ENCODE measurements at regions not wholly inside any gene's neighbourhood (a gene's known extent, or its start where the extent isn't known, plus 50 kb on each side); places are given as distances from the start of the nearest gene placed in this dataset.
"Not testable (repeated sequence)": the region's sequence is repeated elsewhere in the genome, so short reads cannot be mapped to it uniquely, and the experiment has no call there.

DNA sequence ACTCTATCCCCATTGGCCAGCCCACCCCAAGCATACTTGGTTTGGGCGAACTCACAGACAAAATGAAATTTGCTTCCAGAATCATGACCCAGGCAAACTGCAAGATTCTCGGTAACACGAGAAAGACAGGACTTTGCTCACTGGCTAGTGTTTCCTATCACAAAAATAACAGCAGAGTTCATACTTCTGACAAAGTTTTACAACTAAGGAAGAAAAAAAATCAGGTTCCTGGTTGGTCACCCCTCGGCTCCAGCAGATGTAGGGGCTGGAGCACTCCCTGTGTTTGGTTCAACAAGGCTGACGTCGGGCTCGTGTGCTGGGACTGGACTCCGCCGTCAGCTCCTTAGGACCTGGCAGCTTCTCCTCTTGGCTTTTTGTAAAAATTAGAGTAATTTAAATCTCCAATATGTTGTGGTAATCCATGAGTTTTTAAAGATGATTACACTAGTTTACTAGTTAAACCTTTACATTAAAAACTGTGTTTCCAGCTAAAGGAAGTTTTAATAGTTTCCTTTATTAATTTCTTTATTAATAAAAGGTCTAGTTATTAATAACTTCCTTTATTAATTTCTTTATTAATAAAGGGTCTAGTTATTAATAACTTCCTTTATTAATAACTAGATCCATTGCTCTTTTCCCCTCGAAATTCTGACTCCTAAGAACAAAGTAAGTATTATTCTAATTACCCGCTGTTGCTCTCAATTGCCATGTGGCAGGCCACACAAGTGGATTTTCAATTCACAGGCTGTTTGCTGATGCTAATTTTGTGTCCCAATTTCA, 115.6 kb upstream of the RNF32 start:
- no peak overlapping the region for H3K9ac ChIP-seq (ENCODE audit: insufficient read length, low read depth)
- H3K27me3 ChIP-seq (ENCODE audit: insufficient read depth, insufficient read length): no peaks in the 10 kb centered on the region
- no peaks in the 10 kb centered on the region for H3K36me3 ChIP-seq (ENCODE audit: insufficient read depth, insufficient read length, low read length)
- H3K4me3 ChIP-seq (ENCODE audit: insufficient read length, low read depth): no peak overlapping the region
- H3K4me1 ChIP-seq (ENCODE audit: insufficient read depth, insufficient read length): no peaks in the 10 kb centered on the region
- no peaks in the 10 kb centered on the region for H3K9me3 ChIP-seq (ENCODE audit: insufficient read depth, low read length)
- no peak for DNase-seq (ENCODE audit: low read depth, low spot score)
- TF ChIP-seq ZNF274 (IDR thresholded peaks at IDR 0.05; ENCODE audit: low read depth, low read length) (no peak), YY1 (IDR thresholded peaks at IDR 0.05; ENCODE audit: insufficient read depth, insufficient read length) (no peak), SUZ12 (IDR thresholded peaks at IDR 0.05; ENCODE audit: extremely low read depth, insufficient read depth, insufficient read length) (no peak)

DNA sequence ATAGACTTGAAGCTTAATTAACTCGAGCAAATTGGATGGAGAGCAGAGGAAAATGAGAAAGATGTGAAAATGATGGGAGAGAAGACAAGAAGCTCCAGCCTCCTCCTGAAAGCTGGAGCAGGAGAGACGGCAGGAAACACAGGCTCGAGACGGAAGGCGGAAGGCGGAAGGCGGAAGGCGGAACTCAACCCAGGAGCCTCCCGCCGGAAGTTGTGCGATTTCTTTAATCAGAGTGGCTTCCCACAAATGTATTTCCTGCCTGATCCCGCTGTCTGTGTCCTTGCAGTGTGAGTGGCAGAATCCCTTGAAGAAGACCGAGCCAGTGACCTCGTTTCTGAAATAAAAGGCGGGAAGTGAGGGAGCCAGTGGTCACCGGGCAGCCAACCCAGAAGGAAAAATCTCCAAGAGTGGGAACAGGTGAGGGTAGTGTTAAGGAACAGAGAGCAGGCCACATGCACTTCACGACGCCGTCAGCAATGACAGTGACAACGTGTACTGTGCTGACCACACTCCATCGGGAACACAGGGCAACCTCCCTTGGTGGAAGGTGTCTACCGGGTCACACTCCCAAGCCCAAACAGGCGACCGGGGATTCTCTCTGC, 117.0 kb upstream of the RNF32 start:
- TF ChIP-seq YY1 (IDR thresholded peaks at IDR 0.05; ENCODE audit: insufficient read depth, insufficient read length) (no peak), SUZ12 (IDR thresholded peaks at IDR 0.05; ENCODE audit: extremely low read depth, insufficient read depth, insufficient read length) (no peak), ZNF274 (IDR thresholded peaks at IDR 0.05; ENCODE audit: low read depth, low read length) (no peak)
- Histone ChIP-seq H3K9ac (ENCODE audit: insufficient read length, low read depth) (no peak overlapping the region), H3K36me3 (ENCODE audit: insufficient read depth, insufficient read length, low read length) (no peaks in the 10 kb centered on the region), H3K9me3 (ENCODE audit: insufficient read depth, low read length) (no peaks in the 10 kb centered on the region), H3K27me3 (ENCODE audit: insufficient read depth, insufficient read length) (no peaks in the 10 kb centered on the region), H3K4me3 (ENCODE audit: insufficient read length, low read depth) (no peak overlapping the region), H3K4me1 (ENCODE audit: insufficient read depth, insufficient read length) (no peaks in the 10 kb centered on the region)
- DNase-seq (ENCODE audit: low read depth, low spot score): no peak

DNA sequence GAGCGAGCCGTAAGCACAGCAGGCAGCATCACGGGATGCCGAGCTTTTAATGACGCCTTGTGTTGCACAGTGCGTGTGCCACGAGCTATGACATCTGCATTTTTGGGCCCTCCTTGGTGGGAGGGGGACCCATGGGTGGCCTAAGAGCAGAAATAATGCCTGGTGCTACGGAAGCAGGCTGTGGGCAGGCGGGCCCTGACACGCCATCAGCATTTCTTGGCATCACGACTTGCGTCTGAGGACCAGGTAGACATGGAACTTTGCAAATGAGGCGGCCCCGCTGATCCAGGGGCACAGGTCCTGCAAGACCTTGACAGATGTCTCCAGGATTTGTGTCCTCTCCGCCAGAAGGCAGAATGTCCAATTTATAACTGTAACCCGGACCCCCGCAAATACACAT, 117.8 kb upstream of the RNF32 start:
- H3K36me3 ChIP-seq (ENCODE audit: insufficient read depth, insufficient read length, low read length): no peaks in the 10 kb centered on the region
- TF ChIP-seq ZNF274 (IDR thresholded peaks at IDR 0.05; ENCODE audit: low read depth, low read length) (no peak), SUZ12 (IDR thresholded peaks at IDR 0.05; ENCODE audit: extremely low read depth, insufficient read depth, insufficient read length) (no peak), YY1 (IDR thresholded peaks at IDR 0.05; ENCODE audit: insufficient read depth, insufficient read length) (no peak)
- no peaks in the 10 kb centered on the region for H3K9me3 ChIP-seq (ENCODE audit: insufficient read depth, low read length)

DNA sequence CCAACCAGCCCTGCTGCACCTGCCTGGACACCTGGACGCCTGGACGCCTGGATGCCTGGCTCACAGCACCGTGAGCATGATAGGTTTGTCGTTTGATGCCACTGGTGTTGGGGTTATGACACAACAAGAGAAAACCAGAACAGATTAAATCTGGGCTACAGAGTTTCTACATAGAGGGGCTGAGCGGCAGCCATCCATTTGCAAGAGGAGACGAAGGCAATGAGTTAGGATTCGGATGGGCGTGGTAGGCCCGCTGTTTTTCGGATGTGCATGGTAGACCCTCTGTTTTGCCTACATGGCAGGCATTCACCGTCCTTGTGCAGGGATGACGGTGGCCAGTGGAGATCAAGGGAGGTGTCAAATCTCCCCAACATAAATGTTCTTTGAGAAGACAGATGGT, 121.5 kb upstream of the RNF32 start:
- peaks cover 3% of the 10 kb centered on the region for H3K27me3 ChIP-seq (ENCODE audit: insufficient read depth, insufficient read length)
- no peaks in the 10 kb centered on the region for H3K9me3 ChIP-seq (ENCODE audit: insufficient read depth, low read length)
- no peaks in the 10 kb centered on the region for H3K36me3 ChIP-seq (ENCODE audit: insufficient read depth, insufficient read length, low read length)
- TF ChIP-seq YY1 (IDR thresholded peaks at IDR 0.05; ENCODE audit: insufficient read depth, insufficient read length) (no peak), ZNF274 (IDR thresholded peaks at IDR 0.05; ENCODE audit: low read depth, low read length) (no peak), SUZ12 (IDR thresholded peaks at IDR 0.05; ENCODE audit: extremely low read depth, insufficient read depth, insufficient read length) (no peak)
- H3K9ac ChIP-seq (ENCODE audit: insufficient read length, low read depth): no peak overlapping the region
- H3K4me3 ChIP-seq (ENCODE audit: insufficient read length, low read depth): no peak overlapping the region
- H3K4me1 ChIP-seq (ENCODE audit: insufficient read depth, insufficient read length): no peaks in the 10 kb centered on the region
- no peak for DNase-seq (ENCODE audit: low read depth, low spot score)

More for the DNA sequence above, 117.8 kb upstream of the RNF32 start:
- Histone ChIP-seq H3K4me1 (ENCODE audit: insufficient read depth, insufficient read length) (no peaks in the 10 kb centered on the region), H3K27me3 (ENCODE audit: insufficient read depth, insufficient read length) (no peaks in the 10 kb centered on the region), H3K4me3 (ENCODE audit: insufficient read length, low read depth) (no peak overlapping the region), H3K9ac (ENCODE audit: insufficient read length, low read depth) (no peak overlapping the region)
- no peak for DNase-seq (ENCODE audit: low read depth, low spot score)

DNA sequence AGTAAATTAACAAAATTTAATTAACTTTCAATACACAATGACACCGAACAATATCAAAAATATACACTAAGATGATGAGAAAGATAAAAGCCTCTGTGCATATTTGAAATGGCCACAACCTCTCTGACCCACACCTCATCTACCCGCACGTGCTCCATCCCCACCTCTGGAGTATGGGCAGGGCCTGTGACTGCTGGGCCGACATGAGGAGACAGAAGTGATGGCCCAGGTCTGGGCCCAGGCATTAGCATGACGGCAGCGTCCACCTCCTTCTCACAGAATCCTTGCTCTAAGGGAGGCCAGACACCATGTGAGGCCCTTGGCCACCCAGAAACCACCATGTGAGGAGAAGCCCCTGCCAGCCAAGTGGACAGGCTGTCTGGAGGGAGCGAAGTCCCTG, 122.1 kb upstream of the RNF32 start:
- H3K9ac ChIP-seq (ENCODE audit: insufficient read length, low read depth): no peak overlapping the region
- H3K4me1 ChIP-seq (ENCODE audit: insufficient read depth, insufficient read length): no peaks in the 10 kb centered on the region
- H3K9me3 ChIP-seq (ENCODE audit: insufficient read depth, low read length): no peaks in the 10 kb centered on the region
- no peak for DNase-seq (ENCODE audit: low read depth, low spot score)
- H3K4me3 ChIP-seq (ENCODE audit: insufficient read length, low read depth): no peak overlapping the region
- no peak for TF ChIP-seq YY1 (IDR thresholded peaks at IDR 0.05; ENCODE audit: insufficient read depth, insufficient read length)
- TF ChIP-seq SUZ12 (IDR thresholded peaks at IDR 0.05; ENCODE audit: extremely low read depth, insufficient read depth, insufficient read length): no peak
- no peak for TF ChIP-seq ZNF274 (IDR thresholded peaks at IDR 0.05; ENCODE audit: low read depth, low read length)
- peaks cover 3% of the 10 kb centered on the region for H3K27me3 ChIP-seq (ENCODE audit: insufficient read depth, insufficient read length)
- H3K36me3 ChIP-seq (ENCODE audit: insufficient read depth, insufficient read length, low read length): no peaks in the 10 kb centered on the region

DNA sequence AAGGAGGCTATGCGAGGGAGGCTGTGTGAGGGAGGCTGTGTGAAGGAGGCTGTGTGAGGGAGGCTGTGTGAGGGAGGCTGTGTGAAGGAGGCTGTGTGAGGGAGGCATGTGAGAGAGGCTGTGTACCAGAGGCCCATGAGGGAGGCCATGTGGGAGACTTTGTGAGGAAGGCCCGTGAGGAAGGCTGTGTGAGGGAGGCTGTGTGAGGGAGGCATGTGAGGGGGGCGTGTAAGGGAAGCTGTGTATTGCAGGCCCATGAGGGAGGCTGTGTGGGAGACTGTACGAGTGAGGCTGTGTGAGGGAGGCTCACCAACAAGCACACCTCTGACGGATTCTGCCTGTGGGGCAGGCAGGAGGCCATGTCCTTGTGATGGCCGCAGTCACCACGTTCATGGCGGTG, 122.7 kb upstream of the RNF32 start:
- DNase-seq (ENCODE audit: low read depth, low spot score); H3K9me3 ChIP-seq (ENCODE audit: insufficient read depth, low read length); H3K27me3 ChIP-seq (ENCODE audit: insufficient read depth, insufficient read length); H3K4me1 ChIP-seq (ENCODE audit: insufficient read depth, insufficient read length); H3K36me3 ChIP-seq (ENCODE audit: insufficient read depth, insufficient read length, low read length); H3K9ac ChIP-seq (ENCODE audit: insufficient read length, low read depth); H3K4me3 ChIP-seq (ENCODE audit: insufficient read length, low read depth): not testable (repeated sequence)

DNA sequence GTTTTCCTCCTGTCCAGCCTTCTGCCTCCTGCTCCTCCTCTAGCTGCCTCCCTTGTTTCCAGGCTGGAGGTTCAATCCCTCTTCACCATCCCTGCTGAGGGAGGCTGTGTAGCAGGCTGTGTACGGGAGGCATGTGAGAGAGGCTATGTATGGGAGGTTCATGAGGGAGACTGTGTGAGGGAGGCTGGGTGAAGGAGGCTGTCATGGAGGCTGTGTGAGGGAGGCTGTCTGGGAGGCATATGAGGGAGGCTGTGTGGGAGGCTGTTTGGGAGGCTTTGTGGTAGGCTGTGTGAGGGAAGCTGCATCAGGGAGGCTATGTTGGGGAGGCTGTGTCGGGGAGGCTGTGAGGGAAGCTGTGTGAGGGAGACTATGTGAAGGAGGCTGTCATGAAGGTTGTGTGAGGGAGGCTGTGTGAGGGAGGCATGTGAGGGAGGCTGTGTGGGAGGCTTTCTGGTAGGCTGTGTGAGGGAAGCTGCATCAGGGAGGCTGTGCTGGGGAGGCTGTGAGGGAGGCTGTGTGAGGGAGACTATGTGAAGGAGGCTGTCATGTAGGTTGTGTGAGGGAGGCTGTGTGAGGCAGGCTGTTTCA, 123.7 kb upstream of the RNF32 start:
- Histone ChIP-seq H3K9ac (ENCODE audit: insufficient read length, low read depth) (no peak overlapping the region), H3K9me3 (ENCODE audit: insufficient read depth, low read length) (no peaks in the 10 kb centered on the region), H3K4me1 (ENCODE audit: insufficient read depth, insufficient read length) (no peaks in the 10 kb centered on the region), H3K36me3 (ENCODE audit: insufficient read depth, insufficient read length, low read length) (no peaks in the 10 kb centered on the region), H3K27me3 (ENCODE audit: insufficient read depth, insufficient read length) (peaks cover 3% of the 10 kb centered on the region), H3K4me3 (ENCODE audit: insufficient read length, low read depth) (no peak overlapping the region)
- DNase-seq (ENCODE audit: low read depth, low spot score): no peak
- TF ChIP-seq SUZ12 (IDR thresholded peaks at IDR 0.05; ENCODE audit: extremely low read depth, insufficient read depth, insufficient read length) (no peak), YY1 (IDR thresholded peaks at IDR 0.05; ENCODE audit: insufficient read depth, insufficient read length) (no peak), ZNF274 (IDR thresholded peaks at IDR 0.05; ENCODE audit: low read depth, low read length) (no peak)
